HL-60 (cell line): ENCODE measurements at regions not wholly inside any gene's neighbourhood (a gene's known extent, or its start where the extent isn't known, plus 50 kb on each side); places are given as distances from the start of the nearest gene placed in this dataset.

Experiments
- DNase-seq, 2 experiments: peaks; one replicate each; pipeline ENCODE4 v3.0.0-alpha.2; 2010 to 2020; ENCODE audit warnings: low read depth in 1 of 2, low spot score in 1 of 2
- H3K27ac ChIP-seq: fragments of 250-450 bp; sonication (Bioruptor Pico); replicated peaks from 2 replicates; pipeline ENCODE4 v1.5.1; 2020; ENCODE audit warnings: mild to moderate bottlenecking, moderate library complexity
- H3K27me3 ChIP-seq: fragments of 250-450 bp; sonication (Bioruptor Pico); 2 replicates; pipeline ENCODE4 v1.5.1; 2021; ENCODE audit warnings: mild to moderate bottlenecking, moderate library complexity; ENCODE audit not compliant: insufficient read depth, poor library complexity, severe bottlenecking
- H3K4me3 ChIP-seq: replicated peaks from 2 replicates; pipeline ENCODE4 v1.5.1; 2011; ENCODE audit warnings: mild to moderate bottlenecking, control low read depth, low read length; ENCODE audit not compliant: insufficient read depth
- CTCF ChIP-seq: IDR thresholded peaks from one replicate; pipeline ENCODE4 v1.5.1; 2011; ENCODE audit warnings: low read length, control low read depth, inconsistent platforms; ENCODE audit not compliant: insufficient read depth
- GABPA ChIP-seq: IDR thresholded peaks from 2 replicates; pipeline ENCODE4 v1.6.1; 2012; ENCODE audit warnings: low read depth
- POLR2AphosphoS5 ChIP-seq: IDR thresholded peaks from 2 replicates; pipeline ENCODE4 v1.6.1; 2012; ENCODE audit warnings: low read depth
- REST ChIP-seq: IDR thresholded peaks from 2 replicates; pipeline ENCODE4 v1.6.1; 2012; ENCODE audit warnings: low read depth; ENCODE audit not compliant: insufficient replicate concordance
- SPI1 ChIP-seq: IDR thresholded peaks from 2 replicates; pipeline ENCODE4 v1.6.1; 2012; ENCODE audit warnings: low read depth, mild to moderate bottlenecking, borderline replicate concordance

- H3K27me3 ChIP-seq, result peaks cover 11% of the 10 kb centered on the region
- H3K4me3 ChIP-seq, result no peak overlapping the region
- DNase-seq, result no peak
- no peak overlapping the region for H3K27ac ChIP-seq
- TF ChIP-seq POLR2AphosphoS5 (no peak), CTCF (no peak), REST (no peak), GABPA (no peak), SPI1 (no peak)
Observed at GRCh38 chr12:105470102-105470501, 139.6 kb downstream of the C12orf75 start.

GRCh38 chr12:105470601-105471000 is 140.1 kb downstream of the C12orf75 start:
- H3K27ac ChIP-seq, result no peak overlapping the region
- no peak for DNase-seq
- TF ChIP-seq REST (no peak), GABPA (no peak), SPI1 (no peak), CTCF (no peak), POLR2AphosphoS5 (no peak)
- no peak overlapping the region for H3K4me3 ChIP-seq
- peaks cover 11% of the 10 kb centered on the region for H3K27me3 ChIP-seq

- no peak for TF ChIP-seq REST
- TF ChIP-seq SPI1, result no peak
- TF ChIP-seq GABPA, result no peak
- no peak for TF ChIP-seq CTCF
- TF ChIP-seq POLR2AphosphoS5, result no peak
- Histone ChIP-seq H3K27ac (no peak overlapping the region), H3K4me3 (no peak overlapping the region), H3K27me3 (peaks cover under 1% of the 10 kb centered on the region)
- DNase-seq, result no peak
Observed at GRCh38 chr12:105474672-105475071, 144.2 kb downstream of the C12orf75 start.
